HepG2 (cell line): ENCODE measurements at regions not wholly inside any gene's neighbourhood (a gene's known extent, or its start where the extent isn't known, plus 50 kb on each side); places are given as distances from the start of the nearest gene placed in this dataset.

Experiments used
- EP300 ChIP-seq, 3 experiments: sonication (generic) in 1 of 3; formaldehyde crosslinking in 1 of 3; IDR thresholded peaks; 2 replicates each; pipeline versions ENCODE4 v1.5.1 to v1.6.1; 2011 to 2020; ENCODE audit warnings: low read depth in 2 of 3, low read length in 2 of 3, borderline replicate concordance in 1 of 3, improper control_type of control experiment in 1 of 3, mild to moderate bottlenecking in 1 of 3, missing genetic modification reagents in 1 of 3, moderate library complexity in 1 of 3
- FOXA1 ChIP-seq, 2 experiments: fragments of 450-650 bp in 1 of 2; sonication (generic) in 1 of 2; formaldehyde crosslinking in 1 of 2; IDR thresholded peaks; 2 replicates each; pipeline versions ENCODE4 v1.4.0 to v1.6.1; 2016 to 2020; ENCODE audit warnings: missing genetic modification reagents in 1 of 2
- NR2F2 ChIP-seq: IDR thresholded peaks from 2 replicates; pipeline ENCODE4 v1.6.1; 2012; ENCODE audit warnings: low read depth, inconsistent platforms, borderline replicate concordance
- SCMH1 ChIP-seq: sonication (generic); formaldehyde crosslinking; IDR thresholded peaks from 2 replicates; pipeline ENCODE4 v1.9.0; 2021; ENCODE audit warnings: missing genetic modification reagents, mild to moderate bottlenecking, borderline replicate concordance
- TRAFD1 ChIP-seq: sonication (generic); formaldehyde crosslinking; IDR thresholded peaks from 2 replicates; pipeline ENCODE4 v1.5.1; 2020; ENCODE audit warnings: missing genetic modification reagents, mild to moderate bottlenecking, borderline replicate concordance
- ZBTB42 ChIP-seq: sonication (generic); formaldehyde crosslinking; IDR thresholded peaks from 2 replicates; pipeline ENCODE4 v1.5.0; 2020; ENCODE audit warnings: mild to moderate bottlenecking, missing genetic modification reagents
- ZMAT5 ChIP-seq: sonication (generic); formaldehyde crosslinking; IDR thresholded peaks from 2 replicates; pipeline ENCODE4 v1.5.0; 2020; ENCODE audit warnings: mild to moderate bottlenecking, low read depth, missing genetic modification reagents, borderline replicate concordance
- ZNF850 ChIP-seq: sonication (generic); formaldehyde crosslinking; conservative IDR thresholded peaks from 2 replicates; pipeline ENCODE4 v1.9.0; 2021; ENCODE audit warnings: mild to moderate bottlenecking, missing genetic modification reagents
- TF ChIP-seq, protein P1 (sequence below): IDR thresholded peaks from 2 replicates; pipeline ENCODE4 v1.6.1; 2016
- TF ChIP-seq, protein P2 (sequence below): sonication (generic); formaldehyde crosslinking; IDR thresholded peaks from 2 replicates; pipeline ENCODE4 v1.5.1; 2020; ENCODE audit warnings: missing genetic modification reagents, mild to moderate bottlenecking, borderline replicate concordance

GRCh38 chr7:56495165-56495564 lies 378.9 kb upstream of the NUPR2 start (continued):
- TF ChIP-seq SCMH1 (no peak), ZNF850 (no peak), ZBTB42 (no peak), NR2F2 (no peak), EP300 (IDR thresholded peaks at IDR 0.05; ENCODE audit: low read depth in 2 of 2, low read length in 2 of 2) (no peak), EP300 (CRISPR knock-in tag; IDR thresholded peaks at IDR 0.05; ENCODE audit: borderline replicate concordance) (no peak), FOXA1 (IDR thresholded peaks at IDR 0.05) (no peak), FOXA1 (CRISPR knock-in tag; IDR thresholded peaks at IDR 0.05) (no peak), TRAFD1 (CRISPR knock-in tag) (no peak), ZMAT5 (no peak)
- TF ChIP-seq, protein P1, sequence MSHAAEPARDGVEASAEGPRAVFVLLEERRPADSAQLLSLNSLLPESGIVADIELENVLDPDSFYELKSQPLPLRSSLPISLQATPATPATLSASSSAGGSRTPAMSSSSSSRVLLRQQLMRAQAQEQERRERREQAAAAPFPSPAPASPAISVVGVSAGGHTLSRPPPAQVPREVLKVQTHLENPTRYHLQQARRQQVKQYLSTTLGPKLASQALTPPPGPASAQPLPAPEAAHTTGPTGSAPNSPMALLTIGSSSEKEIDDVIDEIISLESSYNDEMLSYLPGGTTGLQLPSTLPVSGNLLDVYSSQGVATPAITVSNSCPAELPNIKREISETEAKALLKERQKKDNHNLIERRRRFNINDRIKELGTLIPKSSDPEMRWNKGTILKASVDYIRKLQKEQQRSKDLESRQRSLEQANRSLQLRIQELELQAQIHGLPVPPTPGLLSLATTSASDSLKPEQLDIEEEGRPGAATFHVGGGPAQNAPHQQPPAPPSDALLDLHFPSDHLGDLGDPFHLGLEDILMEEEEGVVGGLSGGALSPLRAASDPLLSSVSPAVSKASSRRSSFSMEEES (CRISPR knock-in tag): no peak
- TF ChIP-seq, protein P2, sequence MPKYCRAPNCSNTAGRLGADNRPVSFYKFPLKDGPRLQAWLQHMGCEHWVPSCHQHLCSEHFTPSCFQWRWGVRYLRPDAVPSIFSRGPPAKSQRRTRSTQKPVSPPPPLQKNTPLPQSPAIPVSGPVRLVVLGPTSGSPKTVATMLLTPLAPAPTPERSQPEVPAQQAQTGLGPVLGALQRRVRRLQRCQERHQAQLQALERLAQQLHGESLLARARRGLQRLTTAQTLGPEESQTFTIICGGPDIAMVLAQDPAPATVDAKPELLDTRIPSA: no peak
- TF ChIP-seq, all 625 proteins: peak for 0
